HCT116 (cell line): ENCODE measurements at regions not wholly inside any gene's neighbourhood (a gene's known extent, or its start where the extent isn't known, plus 50 kb on each side); places are given as distances from the start of the nearest gene placed in this dataset.

Experiments used
- ATAC-seq: fragments of 200-7000 bp; cut with Tn5 transposase; 2 replicates; pipeline ENCODE4 v1.9.1; 2020; ENCODE audit warnings: mild to moderate bottlenecking, moderate library complexity
- BruUV-seq: library from RNA; stranded (reverse); fragments of 400-500 nt; replicated peaks from 2 replicates; lab custom pipeline; 2021; lab: Mats Ljungman, UMichigan
- CTCF ChIA-PET: fragments of 300-600 bp; sonication (Branson Sonifier 250); formaldehyde crosslinking; loops from one replicate; lab custom pipeline; 2021; ENCODE audit warnings: antibody characterized with exemption; lab: Charles Lee
- POLR2A ChIA-PET: fragments of 300-600, 350-600 bp; sonication (Branson Sonifier 250); formaldehyde crosslinking; loops from one replicate; lab custom pipeline; 2021; ENCODE audit warnings: antibody characterized with exemption; lab: Charles Lee
- RAD21 ChIA-PET, 2 experiments: fragments of 300-600 bp; sonication (Branson Sonifier 250); formaldehyde crosslinking; loops; one replicate each; lab custom pipeline; 2023; ENCODE audit warnings: low total read pairs in 2 of 2; ENCODE audit not compliant: uncharacterized antibody in 2 of 2, unreplicated experiment in 2 of 2, low non-redundant PET in 1 of 2; lab: Charles Lee
- DNase-seq: peaks from one replicate; pipeline ENCODE4 v3.0.0-alpha.2; 2010; ENCODE audit warnings: low read depth, low spot score
- H2AFZ ChIP-seq: fragments of 200-600 bp; shearing (Covaris generic), sonication (generic); 2 replicates; pipeline ENCODE4 v1.6.1; 2017; ENCODE audit warnings: low read depth, mixed run types, mixed read lengths, antibody characterized with exemption, low read length; ENCODE audit not compliant: poor library complexity, severe bottlenecking
- H3K27ac ChIP-seq: 2 replicates; pipeline ENCODE4 v1.5.1; 2012; ENCODE audit warnings: low read depth, low read length
- H3K27me3 ChIP-seq: fragments of 200-600 bp; sonication (generic); 2 replicates; pipeline ENCODE4 v1.6.1; 2016; ENCODE audit warnings: mixed run types, low read length, mixed read lengths; ENCODE audit not compliant: insufficient read depth
- H3K36me3 ChIP-seq, 2 experiments: fragments of 200-500 bp in 1 of 2; fragments of 200-600 bp in 1 of 2; sonication (Bioruptor generic) in 1 of 2; sonication (generic) in 1 of 2; 2 replicates each; pipeline versions ENCODE4 v1.5.1 to v1.6.1; 2014 to 2016; ENCODE audit warnings: low read length in 2 of 2, inconsistent platforms in 1 of 2, mixed read lengths in 1 of 2, mixed run types in 1 of 2; ENCODE audit not compliant: insufficient read depth in 2 of 2, control insufficient read depth in 1 of 2
- H3K4me1 ChIP-seq, 2 experiments: fragments of 200-600 bp in 1 of 2; sonication (generic) in 1 of 2; 2 replicates each; pipeline versions ENCODE4 v1.5.1 to v1.6.1; 2012 to 2017; ENCODE audit warnings: low read length in 2 of 2, inconsistent platforms in 1 of 2, mild to moderate bottlenecking in 1 of 2, mixed read lengths in 1 of 2, mixed run types in 1 of 2, moderate library complexity in 1 of 2; ENCODE audit not compliant: insufficient read depth in 2 of 2, control insufficient read depth in 1 of 2
- H3K4me2 ChIP-seq: fragments of 200-600 bp; sonication (generic); 2 replicates; pipeline ENCODE4 v1.6.1; 2017; ENCODE audit warnings: mixed run types, low read length, mixed read lengths
- H3K4me3 ChIP-seq, 2 experiments: fragments of 200-600 bp in 1 of 2; sonication (generic) in 1 of 2; replicated peaks in 1 of 2; 2 replicates each; pipeline ENCODE4 v1.5.1; 2011 to 2016; ENCODE audit warnings: low read length in 2 of 2, control low read depth in 1 of 2, low read depth in 1 of 2, mild to moderate bottlenecking in 1 of 2, mixed read lengths in 1 of 2, mixed run types in 1 of 2
- H3K79me2 ChIP-seq: fragments of 200-600 bp; sonication (generic); 2 replicates; pipeline ENCODE4 v1.6.1; 2017; ENCODE audit warnings: mild to moderate bottlenecking, mixed run types, low read length, moderate library complexity, mixed read lengths; ENCODE audit not compliant: insufficient read depth
- H3K9ac ChIP-seq: fragments of 200-600 bp; sonication (generic); 2 replicates; pipeline ENCODE4 v1.6.1; 2016; ENCODE audit warnings: low read length, mixed read lengths
- H3K9me2 ChIP-seq: fragments of 200-600 bp; sonication (generic), shearing (Covaris generic); 2 replicates; pipeline ENCODE4 v1.6.1; 2017; ENCODE audit warnings: mixed run types, mild to moderate bottlenecking, moderate library complexity; ENCODE audit not compliant: insufficient read depth
- H3K9me3 ChIP-seq, 2 experiments: fragments of 200-500 bp in 1 of 2; fragments of 200-600 bp in 1 of 2; sonication (Bioruptor generic) in 1 of 2; sonication (generic) in 1 of 2; 2 replicates each; pipeline ENCODE4 v1.6.1; 2014 to 2017; ENCODE audit warnings: low read length in 2 of 2, mixed read lengths in 2 of 2, inconsistent platforms in 1 of 2, low read depth in 1 of 2, mild to moderate bottlenecking in 1 of 2, mixed run types in 1 of 2, moderate library complexity in 1 of 2; ENCODE audit not compliant: control insufficient read depth in 1 of 2, insufficient read depth in 1 of 2
- H4K20me1 ChIP-seq: fragments of 200-600 bp; sonication (generic), shearing (Covaris generic); 2 replicates; pipeline ENCODE4 v1.6.1; 2017; ENCODE audit warnings: mixed run types, mild to moderate bottlenecking, moderate library complexity; ENCODE audit not compliant: insufficient read depth
- CEBPB ChIP-seq: IDR thresholded peaks from 2 replicates; pipeline ENCODE4 v1.6.1; 2012; ENCODE audit warnings: low read depth
- CTCF ChIP-seq, 3 experiments: fragments of 200-600 bp in 1 of 3; sonication (generic) in 1 of 3; IDR thresholded peaks in 2 of 3; conservative IDR thresholded peaks in 1 of 3; 2 replicates each; pipeline ENCODE4 v1.5.1; 2012 to 2017; ENCODE audit warnings: low read depth in 2 of 3, low read length in 2 of 3, antibody characterized with exemption in 1 of 3, borderline replicate concordance in 1 of 3, control low read depth in 1 of 3, mild to moderate bottlenecking in 1 of 3, mixed read lengths in 1 of 3, mixed run types in 1 of 3, moderate library complexity in 1 of 3; ENCODE audit not compliant: insufficient read depth in 1 of 3
- ELF1 ChIP-seq: IDR thresholded peaks from 2 replicates; pipeline ENCODE4 v1.6.1; 2012; ENCODE audit warnings: low read depth, borderline replicate concordance
- EZH2 ChIP-seq: fragments of 200-600 bp; sonication (generic); IDR thresholded peaks from 2 replicates; pipeline ENCODE4 v1.6.1; 2017; ENCODE audit warnings: antibody characterized with exemption, mixed run types
- EZH2phosphoT487 ChIP-seq: fragments of 200-600 bp; IDR thresholded peaks from 2 replicates; pipeline ENCODE4 v1.6.1; 2018; ENCODE audit warnings: antibody characterized with exemption, borderline replicate concordance
- FOSL1 ChIP-seq: IDR thresholded peaks from 2 replicates; pipeline ENCODE4 v1.6.1; 2012; ENCODE audit warnings: low read depth
- POLR2A ChIP-seq: IDR thresholded peaks from 2 replicates; pipeline ENCODE4 v1.7.0; 2011; ENCODE audit warnings: borderline replicate concordance; ENCODE audit not compliant: insufficient read depth, insufficient read length; ENCODE audit errors: extremely low read depth
- RAD21 ChIP-seq: IDR thresholded peaks from 2 replicates; pipeline ENCODE4 v1.6.1; 2012; ENCODE audit warnings: low read depth, mild to moderate bottlenecking
- TCF7L2 ChIP-seq: IDR thresholded peaks from 2 replicates; pipeline ENCODE4 v1.7.0; 2011; ENCODE audit warnings: borderline replicate concordance, inconsistent platforms; ENCODE audit not compliant: insufficient read depth, insufficient read length; ENCODE audit errors: extremely low read depth
- YY1 ChIP-seq: IDR thresholded peaks from 2 replicates; pipeline ENCODE4 v1.6.1; 2011; ENCODE audit warnings: low read length, low read depth, moderate library complexity, mild to moderate bottlenecking; ENCODE audit not compliant: insufficient replicate concordance; ENCODE audit errors: extremely low read depth
- ZBTB33 ChIP-seq: IDR thresholded peaks from 2 replicates; pipeline ENCODE4 v1.6.1; 2011; ENCODE audit warnings: mild to moderate bottlenecking, low read length, moderate library complexity; ENCODE audit not compliant: insufficient replicate concordance; ENCODE audit errors: extremely low read depth
- ZNF274 ChIP-seq: fragments of 200-500 bp; sonication (Bioruptor generic); IDR thresholded peaks from 2 replicates; pipeline ENCODE4 v1.6.1; 2014; ENCODE audit warnings: mild to moderate bottlenecking, low read depth, low read length, inconsistent platforms
- intact Hi-C: fragments of 100-400 bp; cut with micrococcal nuclease; formaldehyde crosslinking; loops from 2 replicates; pipeline ENCODE4 v1.10.0; 2022

GRCh38 chr16:87166934-87167333 lies 150.3 kb downstream of the C16orf95 start:
- Histone ChIP-seq H3K79me2 (no peaks in the 10 kb centered on the region), H3K4me3 (no peak overlapping the region), H3K4me2 (no peak overlapping the region), H3K36me3 (no peaks in the 10 kb centered on the region), H4K20me1 (no peaks in the 10 kb centered on the region), H2AFZ (no peak overlapping the region), H3K9ac (no peak overlapping the region), H3K9me3 (no peaks in the 10 kb centered on the region; a peak in 1 of 4 replicates)
- ChIA-PET RAD21 (no interaction called here), POLR2A (no interaction called here)
- no peak for TF ChIP-seq ZBTB33
- no peak for TF ChIP-seq ZNF274
- TF ChIP-seq TCF7L2 = no peak
- TF ChIP-seq POLR2A = no peak
- TF ChIP-seq EZH2 = no peak
- TF ChIP-seq ELF1 = no peak
- no peak for TF ChIP-seq YY1
- TF ChIP-seq EZH2phosphoT487 = no peak
- TF ChIP-seq CEBPB = no peak
- no peak for TF ChIP-seq FOSL1
- TF ChIP-seq RAD21 = no peak
- TF ChIP-seq CTCF (IDR thresholded peaks at IDR 0.05 in 2 of 3, conservative IDR thresholded peaks at IDR 0.05 in 1 of 3; ENCODE audit: borderline replicate concordance in 1 of 3, insufficient read depth in 1 of 3, low read depth in 2 of 3, low read length in 2 of 3) = no peak
- TF ChIP-seq, all 23 proteins: peak for 0
- Histone ChIP-seq H3K4me1 (no peaks in the 10 kb centered on the region), H3K27me3 (peaks cover 3% of the 10 kb centered on the region; the same call in 1 of the 2 replicates), H3K9me2 (no peaks in the 10 kb centered on the region), H3K27ac (no peak overlapping the region)
- no TSS peak for BruUV-seq
- intact Hi-C loops = no loop called here
- ATAC-seq (no peak), DNase-seq (no peak)
- CTCF ChIA-PET = no interaction called here
